ENCODE measurements at regions not wholly inside any gene's neighbourhood (a gene's known extent, or its start where the extent isn't known, plus 50 kb on each side); places are given as distances from the start of the nearest gene placed in this dataset.
"Not testable (repeated sequence)": the region's sequence is repeated elsewhere in the genome, so short reads cannot be mapped to it uniquely, and the experiment has no call there.

DNA sequence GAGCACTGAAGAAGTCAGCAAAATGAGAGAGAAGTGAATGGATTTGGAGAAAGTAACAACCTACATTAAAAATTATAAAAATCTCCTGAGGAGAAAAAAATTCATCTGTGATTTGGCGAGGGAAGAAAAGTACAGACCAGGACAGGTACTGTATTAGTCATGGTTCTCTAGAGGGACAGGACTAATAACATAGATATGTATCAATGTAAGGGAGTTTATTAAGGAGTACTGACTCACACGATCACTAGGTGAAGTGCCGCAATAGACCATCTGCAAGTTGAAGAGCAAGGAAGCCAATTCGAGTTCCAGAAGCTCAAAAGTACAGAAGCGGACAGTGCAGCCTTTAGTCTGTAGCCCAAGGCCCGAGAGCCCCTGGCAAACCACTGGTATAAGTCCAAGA, 1004.4 kb upstream of the ALCAM start:
- no peak for DNase-seq (ENCODE audit: low read depth, low spot score)

DNA sequence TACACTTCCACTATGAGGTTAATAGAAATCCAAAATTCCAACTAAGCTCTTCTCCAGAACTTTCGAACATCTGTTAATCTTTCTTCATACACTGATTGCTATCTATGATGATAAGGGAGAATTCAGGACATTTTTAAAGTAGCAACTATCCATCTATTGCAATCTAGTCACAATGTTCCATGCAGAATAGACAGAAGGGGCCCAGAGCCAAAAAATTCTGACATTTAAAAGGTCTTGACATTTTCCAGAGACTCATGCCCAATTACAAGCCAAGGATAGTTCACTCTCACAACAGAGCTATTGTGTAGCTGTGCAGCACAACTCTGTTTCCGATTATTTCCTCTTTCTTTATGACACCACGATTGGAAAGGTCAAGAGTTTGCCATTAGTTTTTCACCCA, 999.7 kb upstream of the ALCAM start:
- DNase-seq (ENCODE audit: low read depth, low spot score), result no peak

DNA sequence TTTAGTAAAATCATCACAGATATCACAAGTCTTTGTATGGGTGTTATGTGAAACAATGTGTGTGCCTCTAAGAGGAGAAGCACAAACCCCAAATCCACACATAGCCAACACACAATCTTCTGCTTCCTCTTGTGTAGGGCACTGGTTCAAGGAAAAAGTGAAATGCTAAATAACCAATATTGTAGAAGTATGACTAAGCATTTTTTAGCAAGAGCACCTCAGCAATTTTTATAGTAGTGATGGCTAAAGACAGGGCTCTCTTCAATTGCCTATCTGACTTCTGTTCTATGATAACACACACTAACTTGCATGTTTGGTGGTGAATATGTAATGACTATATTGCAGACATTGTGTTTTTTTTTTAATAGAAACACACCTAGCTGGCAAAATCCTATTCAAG, 997.9 kb upstream of the ALCAM start:
- DNase-seq (ENCODE audit: low read depth, low spot score), result no peak

- DNase-seq (ENCODE audit: low read depth, low spot score), result no peak
These were observed 981.3 kb upstream of the ALCAM start for GRCh38 chr3:104385421-104385820.

DNA sequence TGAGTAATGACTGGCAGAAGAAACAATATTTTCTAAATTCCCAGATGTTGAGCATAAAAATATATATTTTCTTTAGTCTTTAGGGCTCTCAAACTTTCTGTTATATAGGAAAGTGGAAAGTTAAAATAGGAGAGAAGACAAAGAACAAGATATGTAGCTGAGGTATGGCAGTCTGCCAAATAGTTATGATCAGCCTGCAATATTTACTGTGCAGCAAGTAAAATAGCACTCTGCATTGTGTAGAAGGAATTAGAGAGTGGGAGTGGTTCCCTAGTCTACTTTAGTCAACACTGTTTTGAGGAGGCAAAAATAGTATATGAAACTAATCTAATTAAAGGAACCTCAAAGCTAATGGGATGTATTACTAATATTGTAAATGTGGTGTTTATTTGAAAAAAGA, 978.1 kb upstream of the ALCAM start:
- no peak for DNase-seq (ENCODE audit: low read depth, low spot score)

DNA sequence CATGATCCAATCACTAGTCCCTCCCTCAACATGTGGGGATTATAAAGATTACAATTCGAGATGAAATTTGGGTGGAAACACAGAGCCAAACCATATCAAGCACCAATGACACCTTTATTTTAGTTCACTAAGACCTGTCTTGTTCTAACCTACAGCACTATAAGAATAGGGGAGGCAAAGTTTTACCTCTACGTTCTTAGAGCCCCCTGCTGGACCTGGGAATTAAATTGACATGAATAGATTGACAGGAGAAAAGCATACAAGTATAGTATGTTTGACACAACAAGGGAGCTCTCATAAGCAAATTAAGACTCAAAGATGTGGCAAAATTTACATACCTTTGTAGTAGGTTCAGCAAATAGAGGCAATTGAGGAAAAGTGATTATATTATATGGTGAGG, 974.4 kb upstream of the ALCAM start:
- DNase-seq (ENCODE audit: low read depth, low spot score), result no peak

DNA sequence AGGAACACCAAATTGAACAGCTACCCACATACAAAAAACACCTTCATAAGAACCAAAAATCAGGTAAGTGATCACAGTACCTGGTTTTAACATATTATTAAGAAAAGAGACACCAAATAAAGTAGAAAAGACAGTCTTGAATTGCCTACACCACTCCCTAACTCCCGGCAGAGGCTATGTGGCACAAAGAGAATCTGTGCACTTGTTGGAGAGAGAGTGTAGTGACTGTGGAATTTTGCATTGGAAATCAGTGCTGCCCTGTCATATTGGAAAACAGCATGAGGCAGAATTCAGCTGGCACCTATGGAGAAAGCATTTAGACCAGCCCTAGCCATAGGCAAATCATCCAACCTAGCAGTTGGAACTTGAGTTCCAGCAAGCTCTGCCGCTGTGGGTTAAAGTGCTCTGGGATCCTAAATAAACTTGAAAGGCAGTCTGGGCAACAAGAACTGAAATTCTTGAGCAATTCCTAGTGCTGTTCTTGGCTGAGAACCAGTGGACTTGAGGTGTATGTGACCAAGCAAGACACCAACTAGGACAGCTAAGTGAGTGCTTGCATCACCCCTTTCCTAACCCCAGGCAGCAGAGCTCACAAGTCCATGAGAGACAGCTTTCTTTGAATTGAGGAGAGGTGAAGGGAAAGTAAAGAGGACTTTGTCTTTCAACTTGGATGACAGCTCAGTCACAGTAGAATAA, 969.6 kb upstream of the ALCAM start:
- DNase-seq (ENCODE audit: low read depth, low spot score), result no peak

- DNase-seq (ENCODE audit: low read depth, low spot score), result no peak
These were observed 969.0 kb upstream of the ALCAM start for GRCh38 chr3:104397713-104398112.

DNA sequence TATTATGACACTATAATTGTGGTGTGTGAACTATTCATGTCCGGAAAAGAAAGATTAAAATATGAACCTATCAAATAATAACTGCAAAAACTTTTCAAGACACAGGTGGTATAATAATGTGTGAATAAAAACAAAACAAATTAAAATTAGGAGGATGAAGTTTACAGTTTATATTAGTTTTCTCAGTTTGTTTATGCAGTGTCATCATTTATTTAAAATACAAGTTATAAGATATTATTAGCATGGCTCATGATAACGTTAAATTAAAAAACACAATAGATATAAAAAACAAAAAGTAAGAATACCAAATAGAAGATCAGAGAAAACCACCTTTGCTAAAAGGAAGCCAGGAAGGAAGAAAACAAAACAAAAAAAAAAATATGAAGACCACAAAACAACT, 963.8 kb upstream of the ALCAM start:
- no peak for DNase-seq (ENCODE audit: low read depth, low spot score)

GRCh38 chr3:104411757-104412156, 955.0 kb upstream of the ALCAM start:
- no peak for DNase-seq (ENCODE audit: low read depth, low spot score)

GRCh38 chr3:104412608-104413580, 953.8 kb upstream of the ALCAM start:
- no peak for DNase-seq (ENCODE audit: low read depth, low spot score)

- DNase-seq (ENCODE audit: low read depth, low spot score), result no peak
These were observed 938.3 kb upstream of the ALCAM start for GRCh38 chr3:104428337-104428925.

DNA sequence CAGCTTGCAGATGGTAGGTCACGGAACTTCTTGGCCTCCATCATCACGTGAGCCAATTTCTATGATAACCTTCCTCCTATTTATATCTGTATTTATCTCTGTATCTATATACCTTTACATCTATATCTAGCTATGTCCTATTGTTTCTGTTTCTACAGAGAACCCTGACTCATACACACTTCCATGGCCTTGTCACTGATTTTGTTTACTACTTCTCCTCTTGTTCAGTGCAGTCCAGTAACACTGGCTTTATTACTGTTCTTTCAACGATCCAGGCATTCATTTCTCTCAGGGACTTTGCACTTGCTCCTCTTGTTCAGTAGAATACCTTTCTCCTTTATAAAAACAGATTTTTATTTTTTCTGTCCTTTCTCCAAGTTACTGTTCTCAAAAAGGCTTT, 937.0 kb upstream of the ALCAM start:
- DNase-seq (ENCODE audit: low read depth, low spot score), result no peak

DNA sequence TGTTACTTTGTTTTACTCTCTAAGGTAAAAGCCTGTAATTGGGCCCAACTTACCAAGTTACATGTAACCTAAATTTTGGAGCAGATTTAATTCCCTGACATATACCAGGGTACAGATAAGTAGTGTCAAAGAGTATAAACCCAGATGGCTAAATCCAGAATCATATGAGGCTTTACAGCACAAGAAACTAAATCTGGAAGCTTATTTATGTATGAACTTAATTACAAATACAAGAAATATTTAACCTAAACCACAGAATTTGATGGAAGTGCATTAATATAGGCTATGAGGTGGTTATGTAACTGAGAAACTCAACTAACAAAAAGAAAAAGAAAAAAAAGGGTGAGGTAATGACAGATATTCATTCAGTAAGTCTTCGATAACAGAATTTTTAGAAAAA, 930.2 kb upstream of the ALCAM start:
- DNase-seq (ENCODE audit: low read depth, low spot score), result no peak

DNA sequence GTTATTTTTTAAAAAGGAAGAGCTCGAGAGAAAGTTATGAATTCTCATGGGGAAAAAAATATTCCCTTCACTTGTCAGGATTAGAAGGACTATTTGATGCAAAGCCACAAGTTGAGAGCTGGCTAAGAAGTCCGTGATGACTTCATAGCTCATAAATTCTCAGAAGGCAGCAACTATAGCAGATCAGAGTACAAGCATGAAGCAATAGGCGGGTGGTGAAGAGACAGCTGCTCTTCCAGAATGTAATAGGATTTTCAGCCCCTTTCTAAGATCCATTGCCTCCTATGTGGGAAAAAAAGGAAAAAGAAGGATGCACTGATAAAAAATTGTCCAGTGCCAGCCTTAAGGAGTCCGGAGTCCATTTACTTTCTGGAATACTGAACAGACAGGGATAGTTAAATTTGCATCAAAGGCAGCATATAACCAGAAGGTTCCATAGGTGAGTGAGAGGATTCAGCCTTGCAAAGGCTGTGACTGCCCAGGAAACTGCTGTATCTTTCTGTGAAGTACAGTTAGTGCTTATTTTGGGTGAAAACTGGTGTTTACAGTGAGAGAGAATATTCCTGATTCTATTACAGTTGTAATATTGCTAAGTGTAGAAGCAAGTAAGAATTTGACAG, 929.5 kb upstream of the ALCAM start:
- no peak for DNase-seq (ENCODE audit: low read depth, low spot score)

- no peak for DNase-seq (ENCODE audit: low read depth, low spot score)
These were observed 928.8 kb upstream of the ALCAM start for GRCh38 chr3:104437891-104438290.

GRCh38 chr3:104438706-104439105, 928.0 kb upstream of the ALCAM start:
- no peak for DNase-seq (ENCODE audit: low read depth, low spot score)

DNA sequence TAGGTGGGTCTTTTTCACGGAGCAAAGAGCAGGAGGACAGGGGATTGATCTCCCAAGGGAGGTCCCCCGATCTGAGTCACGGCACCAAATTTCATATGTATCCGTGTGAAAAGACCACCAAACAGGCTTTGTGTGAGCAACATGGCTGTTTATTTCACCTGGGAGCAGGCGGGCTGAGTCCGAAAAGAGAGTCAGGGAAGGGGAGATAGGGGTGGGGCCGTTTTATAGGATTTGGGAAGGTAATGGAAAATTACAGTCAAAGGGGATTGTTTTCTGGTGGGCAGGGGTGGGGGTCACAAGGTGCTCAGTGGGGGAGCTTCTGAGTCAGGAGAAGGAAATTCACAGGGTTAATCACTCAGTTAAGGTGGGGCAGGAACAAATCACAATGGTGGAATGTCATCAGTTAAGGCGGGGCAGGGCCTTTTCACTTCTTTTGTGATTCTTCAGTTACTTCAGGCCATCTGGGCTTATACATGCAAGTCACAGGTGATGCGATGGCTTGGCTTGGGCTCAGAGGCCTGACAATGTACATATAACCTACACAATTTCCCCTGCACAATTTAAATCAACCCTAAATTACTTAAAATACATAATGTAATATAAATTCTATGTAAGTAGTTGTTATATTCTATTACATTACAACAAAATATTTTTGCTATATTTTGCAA, 921.3 kb upstream of the ALCAM start:
- DNase-seq (ENCODE audit: low read depth, low spot score), result not testable (repeated sequence)

GRCh38 chr3:104447681-104448080, 919.0 kb upstream of the ALCAM start:
- DNase-seq (ENCODE audit: low read depth, low spot score), result no peak

- no peak for DNase-seq (ENCODE audit: low read depth, low spot score)
These were observed 914.0 kb upstream of the ALCAM start for GRCh38 chr3:104452697-104453096.

DNA sequence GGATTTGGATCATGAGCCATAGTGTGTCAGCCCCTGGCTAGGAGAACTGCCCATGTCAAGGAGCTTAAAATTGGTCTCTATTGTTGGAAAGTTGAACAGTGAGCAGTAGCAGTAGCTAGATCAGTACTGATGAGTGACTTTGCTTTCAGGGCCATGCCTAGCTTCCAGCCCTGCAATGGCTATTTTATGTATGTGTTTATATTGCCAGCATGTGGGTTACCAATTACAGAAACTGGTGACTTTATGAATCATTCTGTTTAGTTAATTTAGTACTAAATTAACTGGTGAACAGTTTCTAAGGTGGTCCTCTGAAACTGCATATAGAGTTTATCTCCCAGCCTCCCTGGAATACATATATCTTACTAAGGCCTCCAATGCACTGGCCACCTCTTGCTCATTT, 908.1 kb upstream of the ALCAM start:
- DNase-seq (ENCODE audit: low read depth, low spot score), result no peak
